ENCODE measurements at regions not wholly inside any gene's neighbourhood (a gene's known extent, or its start where the extent isn't known, plus 50 kb on each side); places are given as distances from the start of the nearest gene placed in this dataset.

DNA sequence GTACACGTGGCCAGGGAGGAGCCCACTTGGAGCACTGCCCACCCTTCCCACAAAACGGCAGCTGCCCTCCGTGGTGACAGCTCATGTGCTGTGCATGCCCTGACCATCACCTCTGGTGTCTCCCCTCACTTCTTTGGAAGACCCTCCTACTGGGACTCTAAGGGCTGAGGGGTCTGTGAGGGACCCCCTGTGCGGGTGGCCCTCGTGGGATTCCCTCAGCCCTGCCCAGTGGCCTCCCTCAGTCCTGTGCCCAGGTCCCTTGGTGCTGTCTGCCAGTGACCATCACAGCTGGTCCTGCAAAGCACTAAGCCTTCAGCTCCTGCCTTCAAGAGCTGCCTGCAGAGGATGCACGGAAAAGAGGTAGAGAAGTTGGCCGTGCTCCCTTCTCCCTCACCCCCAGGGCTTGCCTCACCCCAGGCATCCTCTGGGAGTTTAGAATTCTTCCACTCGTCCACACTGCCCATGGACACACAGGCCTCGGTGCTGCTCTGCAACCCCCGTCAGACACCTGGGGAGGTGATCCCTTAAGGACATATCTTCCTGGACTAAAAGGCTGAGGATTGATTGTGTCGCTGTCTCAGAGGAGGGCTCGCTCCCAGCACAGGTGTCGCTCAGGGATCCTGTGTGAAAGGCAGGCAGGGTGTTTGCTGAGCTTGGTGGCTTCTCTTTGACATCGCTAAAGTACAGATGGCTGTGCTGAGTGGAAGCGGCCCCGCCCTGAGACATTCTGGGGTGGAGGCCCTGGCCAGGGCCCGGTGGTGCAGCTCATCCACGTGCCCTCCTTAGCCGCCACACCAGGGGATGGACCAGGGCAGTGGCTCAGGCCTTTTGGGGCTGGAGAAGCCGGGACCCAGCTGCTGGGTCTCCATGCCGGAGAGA lies 119.5 kb upstream of the FRMD1 start:
- TF ChIP-seq CTCF (IDR thresholded peaks at IDR 0.05 in 4 of 5, conservative IDR thresholded peaks at IDR 0.05 in 1 of 5) (no peak), POLR2A (IDR thresholded peaks at IDR 0.05) (no peak)

Measured in gastrocnemius medialis (tissue), 4 donors.